GM12874 (cell line): ENCODE measurements at regions not wholly inside any gene's neighbourhood (a gene's known extent, or its start where the extent isn't known, plus 50 kb on each side); places are given as distances from the start of the nearest gene placed in this dataset.

ENCODE experiments used
- TF ChIP-seq, protein P1 (sequence below): IDR thresholded peaks from 2 replicates; pipeline ENCODE4 v1.5.1; 2011; ENCODE audit warnings: low read depth, mild to moderate bottlenecking, control low read depth, low read length, moderate library complexity; ENCODE audit not compliant: insufficient read depth

DNA sequence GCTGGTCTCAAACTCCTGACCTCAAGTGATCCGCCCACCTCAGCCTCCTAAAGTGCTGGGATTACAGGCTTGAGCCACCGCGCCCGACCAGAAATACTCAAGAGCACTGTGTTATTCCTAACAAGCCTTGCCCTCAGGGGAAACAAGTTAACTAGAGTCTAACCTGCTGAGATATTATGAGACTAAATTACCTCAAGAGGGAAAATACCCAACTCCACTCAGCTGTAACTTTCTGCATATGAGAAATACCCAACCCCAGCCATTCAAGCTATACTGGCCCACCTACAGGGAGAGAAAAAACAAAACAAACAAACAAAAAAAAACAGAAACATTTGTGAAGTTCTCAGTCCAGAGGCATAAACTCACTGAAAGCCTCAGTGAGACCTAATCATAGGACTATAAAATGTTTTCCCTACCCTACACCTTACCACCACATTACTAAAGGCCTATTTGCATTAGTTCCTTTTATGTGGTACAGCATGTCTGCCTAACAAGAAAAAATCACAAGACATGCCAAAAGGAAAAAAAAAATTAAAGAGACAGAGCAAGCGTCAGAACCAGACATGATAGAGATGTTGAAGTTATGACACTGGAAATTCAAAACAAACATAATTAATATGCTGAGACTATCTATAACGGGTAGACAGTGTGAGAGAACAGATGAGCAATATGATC is 876.0 kb downstream of the FSTL5 start:
- TF ChIP-seq, protein P1, sequence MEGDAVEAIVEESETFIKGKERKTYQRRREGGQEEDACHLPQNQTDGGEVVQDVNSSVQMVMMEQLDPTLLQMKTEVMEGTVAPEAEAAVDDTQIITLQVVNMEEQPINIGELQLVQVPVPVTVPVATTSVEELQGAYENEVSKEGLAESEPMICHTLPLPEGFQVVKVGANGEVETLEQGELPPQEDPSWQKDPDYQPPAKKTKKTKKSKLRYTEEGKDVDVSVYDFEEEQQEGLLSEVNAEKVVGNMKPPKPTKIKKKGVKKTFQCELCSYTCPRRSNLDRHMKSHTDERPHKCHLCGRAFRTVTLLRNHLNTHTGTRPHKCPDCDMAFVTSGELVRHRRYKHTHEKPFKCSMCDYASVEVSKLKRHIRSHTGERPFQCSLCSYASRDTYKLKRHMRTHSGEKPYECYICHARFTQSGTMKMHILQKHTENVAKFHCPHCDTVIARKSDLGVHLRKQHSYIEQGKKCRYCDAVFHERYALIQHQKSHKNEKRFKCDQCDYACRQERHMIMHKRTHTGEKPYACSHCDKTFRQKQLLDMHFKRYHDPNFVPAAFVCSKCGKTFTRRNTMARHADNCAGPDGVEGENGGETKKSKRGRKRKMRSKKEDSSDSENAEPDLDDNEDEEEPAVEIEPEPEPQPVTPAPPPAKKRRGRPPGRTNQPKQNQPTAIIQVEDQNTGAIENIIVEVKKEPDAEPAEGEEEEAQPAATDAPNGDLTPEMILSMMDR = no peak

DNA sequence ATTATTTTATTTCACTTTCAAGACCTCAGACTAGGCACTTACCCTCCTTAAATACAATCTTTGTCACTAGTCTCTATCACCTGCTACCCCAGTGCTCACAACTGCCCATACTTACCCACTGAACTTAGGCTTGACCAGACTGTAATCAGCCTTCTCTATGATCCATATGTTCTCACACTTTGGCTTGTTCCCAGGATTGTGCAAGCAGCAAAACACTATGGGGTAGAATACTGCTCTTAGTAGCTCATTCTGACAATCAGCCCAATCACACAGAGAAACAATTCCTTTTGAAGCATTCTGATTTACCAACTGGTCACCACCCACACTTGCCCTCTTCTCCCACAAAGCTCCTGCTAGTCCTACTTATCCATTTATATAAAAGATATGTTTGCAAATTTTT is 878.3 kb downstream of the FSTL5 start:
- TF ChIP-seq, protein P1 = no peak

DNA sequence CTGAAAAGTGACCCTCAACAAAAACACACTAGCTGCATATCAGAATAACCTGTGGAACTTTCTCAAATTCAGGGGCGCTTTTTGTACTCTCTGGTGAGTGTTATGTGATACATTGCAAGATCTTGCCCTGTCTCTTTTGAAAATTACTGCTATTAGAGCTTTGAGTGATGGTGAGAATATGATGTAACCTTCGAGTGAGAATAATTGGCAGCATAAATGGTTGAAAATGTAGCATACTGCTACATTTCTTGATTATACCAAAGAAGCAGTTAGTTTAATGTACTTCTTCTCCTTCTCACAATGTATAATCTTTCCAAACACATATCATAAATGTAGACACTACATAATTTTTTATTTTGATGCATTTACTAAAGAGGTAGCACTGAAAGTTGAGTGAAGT is 882.9 kb downstream of the FSTL5 start:
- TF ChIP-seq, protein P1 = no peak

GRCh38 chr4:161279095-161279494 is 884.7 kb downstream of the FSTL5 start:
- TF ChIP-seq, protein P1 = no peak

DNA sequence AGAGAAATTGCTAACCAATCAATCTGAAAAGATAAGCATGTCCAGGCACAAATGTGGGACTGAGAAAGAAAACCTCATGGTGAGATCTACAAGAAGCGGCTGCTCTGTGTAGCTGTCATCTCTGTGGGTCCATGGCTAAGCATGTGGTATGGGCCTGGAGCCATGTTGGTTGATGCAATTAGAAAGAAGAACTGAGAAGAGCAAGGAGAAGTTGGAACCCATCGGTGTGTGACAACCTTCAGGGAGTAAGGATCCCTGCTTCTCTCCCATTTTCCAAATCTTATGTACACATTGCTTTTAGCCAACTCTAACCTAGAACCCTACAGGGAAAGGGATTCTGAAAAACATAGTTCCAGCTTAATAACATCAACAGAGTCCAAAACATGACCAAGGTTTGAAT is 890.2 kb downstream of the FSTL5 start:
- TF ChIP-seq, protein P1 = no peak

DNA sequence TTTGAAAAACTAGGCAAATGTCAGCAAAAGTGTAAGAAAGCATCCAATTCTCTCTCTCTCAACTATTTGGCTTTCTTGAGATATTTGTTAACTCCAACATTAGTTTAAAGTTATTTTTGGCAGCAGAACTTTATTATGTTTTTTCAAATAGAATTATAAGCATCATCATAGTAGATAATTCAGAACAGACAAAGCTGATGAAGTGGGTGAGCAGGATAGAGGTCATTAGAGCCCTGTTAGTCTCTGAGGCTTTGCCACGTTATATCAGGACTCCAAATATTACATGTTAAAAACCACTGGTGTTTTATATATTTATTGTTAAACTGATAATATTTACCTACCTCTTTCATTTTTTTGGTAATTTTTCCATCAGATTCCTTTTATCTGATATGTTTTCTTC is 903.0 kb downstream of the FSTL5 start:
- TF ChIP-seq, protein P1 = no peak

GRCh38 chr4:161256716-161257115 is 907.1 kb downstream of the FSTL5 start:
- TF ChIP-seq, protein P1 = peak; percentile 44; the same call in 1 of the 2 replicates

- TF ChIP-seq, protein P1 = no peak
Observed at GRCh38 chr4:161256172-161256571, 907.6 kb downstream of the FSTL5 start.
